ENCODE measurements at regions not wholly inside any gene's neighbourhood (a gene's known extent, or its start where the extent isn't known, plus 50 kb on each side); places are given as distances from the start of the nearest gene placed in this dataset.

DNA sequence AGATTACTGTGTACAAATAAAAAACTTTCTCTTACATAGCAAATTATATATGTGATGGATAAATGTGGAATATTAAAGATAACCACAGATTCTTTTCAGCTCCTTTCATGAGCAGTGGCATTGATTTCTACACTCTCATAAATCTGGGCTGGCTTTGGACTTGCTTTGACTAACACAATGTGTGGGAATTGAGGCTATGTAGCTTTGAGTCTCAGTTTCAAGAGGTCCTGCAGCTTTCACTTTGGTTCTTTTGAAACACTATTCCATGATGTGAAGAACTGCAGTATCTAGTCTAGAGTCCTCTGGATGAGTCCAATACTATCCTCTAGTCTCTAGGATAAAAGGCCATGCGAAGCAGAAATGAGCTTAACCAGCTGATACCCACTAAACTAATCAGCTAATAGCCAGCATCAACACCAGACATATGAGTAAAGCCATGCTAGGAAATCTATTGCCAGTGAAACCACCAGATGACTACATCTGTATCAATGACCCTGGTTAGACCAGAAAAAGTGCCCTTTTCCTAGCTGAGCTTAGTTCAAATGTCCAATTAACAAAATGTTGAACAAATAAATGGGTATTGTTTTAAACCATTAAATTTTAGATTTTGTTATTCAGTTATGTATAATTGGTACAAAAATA, 274.9 kb upstream of the ZPLD1 start:
- TF ChIP-seq, protein P1, sequence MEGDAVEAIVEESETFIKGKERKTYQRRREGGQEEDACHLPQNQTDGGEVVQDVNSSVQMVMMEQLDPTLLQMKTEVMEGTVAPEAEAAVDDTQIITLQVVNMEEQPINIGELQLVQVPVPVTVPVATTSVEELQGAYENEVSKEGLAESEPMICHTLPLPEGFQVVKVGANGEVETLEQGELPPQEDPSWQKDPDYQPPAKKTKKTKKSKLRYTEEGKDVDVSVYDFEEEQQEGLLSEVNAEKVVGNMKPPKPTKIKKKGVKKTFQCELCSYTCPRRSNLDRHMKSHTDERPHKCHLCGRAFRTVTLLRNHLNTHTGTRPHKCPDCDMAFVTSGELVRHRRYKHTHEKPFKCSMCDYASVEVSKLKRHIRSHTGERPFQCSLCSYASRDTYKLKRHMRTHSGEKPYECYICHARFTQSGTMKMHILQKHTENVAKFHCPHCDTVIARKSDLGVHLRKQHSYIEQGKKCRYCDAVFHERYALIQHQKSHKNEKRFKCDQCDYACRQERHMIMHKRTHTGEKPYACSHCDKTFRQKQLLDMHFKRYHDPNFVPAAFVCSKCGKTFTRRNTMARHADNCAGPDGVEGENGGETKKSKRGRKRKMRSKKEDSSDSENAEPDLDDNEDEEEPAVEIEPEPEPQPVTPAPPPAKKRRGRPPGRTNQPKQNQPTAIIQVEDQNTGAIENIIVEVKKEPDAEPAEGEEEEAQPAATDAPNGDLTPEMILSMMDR (conservative IDR thresholded peaks at IDR 0.05), result no peak
- Mint-ChIP-seq H3K27ac (ENCODE audit: unreplicated experiment) (no peak overlapping the region), H3K36me3 (ENCODE audit: low read depth) (no peaks in the 10 kb centered on the region), H3K9me3 (no peaks in the 10 kb centered on the region), H3K4me3 (no peak overlapping the region), H3K27me3 (ENCODE audit: low read depth) (no peaks in the 10 kb centered on the region), H3K4me1 (no peaks in the 10 kb centered on the region)
- no peak for DNase-seq (ENCODE audit: low read depth, low spot score)

DNA sequence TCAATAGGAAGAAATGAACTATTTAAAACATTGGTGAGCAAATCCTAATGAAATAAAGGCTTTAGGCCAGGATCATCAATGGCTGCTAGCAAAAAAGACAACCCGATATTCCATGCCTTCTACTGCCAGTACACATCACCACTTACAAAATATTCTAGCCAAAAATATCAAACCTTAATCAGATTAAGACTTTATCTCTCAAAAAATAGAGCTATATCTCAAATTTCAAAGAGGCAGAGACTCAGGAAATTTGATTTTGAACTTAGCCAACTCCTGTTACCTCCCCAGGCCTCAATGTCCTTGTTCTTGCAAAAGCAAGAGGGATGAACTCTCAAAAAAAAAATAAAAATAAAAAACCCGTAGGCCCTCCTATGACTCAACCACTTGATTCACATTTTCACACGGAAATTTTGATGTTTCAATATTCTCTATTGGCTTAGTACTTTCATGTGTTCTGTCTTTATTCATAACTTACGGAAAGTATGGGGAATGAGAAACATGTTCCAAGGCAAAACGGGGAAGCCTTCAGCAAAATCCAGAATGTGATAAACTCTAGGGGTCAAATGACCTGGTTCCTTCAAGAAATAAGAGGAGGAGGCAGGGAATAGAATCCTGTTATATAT, 273.3 kb upstream of the ZPLD1 start:
- Mint-ChIP-seq H3K9me3 (no peaks in the 10 kb centered on the region), H3K27me3 (ENCODE audit: low read depth) (no peaks in the 10 kb centered on the region), H3K4me3 (no peak overlapping the region), H3K27ac (ENCODE audit: unreplicated experiment) (no peak overlapping the region), H3K4me1 (no peaks in the 10 kb centered on the region), H3K36me3 (ENCODE audit: low read depth) (no peaks in the 10 kb centered on the region)
- no peak for DNase-seq (ENCODE audit: low read depth, low spot score)
- TF ChIP-seq, protein P1 (conservative IDR thresholded peaks at IDR 0.05), result no peak

DNA sequence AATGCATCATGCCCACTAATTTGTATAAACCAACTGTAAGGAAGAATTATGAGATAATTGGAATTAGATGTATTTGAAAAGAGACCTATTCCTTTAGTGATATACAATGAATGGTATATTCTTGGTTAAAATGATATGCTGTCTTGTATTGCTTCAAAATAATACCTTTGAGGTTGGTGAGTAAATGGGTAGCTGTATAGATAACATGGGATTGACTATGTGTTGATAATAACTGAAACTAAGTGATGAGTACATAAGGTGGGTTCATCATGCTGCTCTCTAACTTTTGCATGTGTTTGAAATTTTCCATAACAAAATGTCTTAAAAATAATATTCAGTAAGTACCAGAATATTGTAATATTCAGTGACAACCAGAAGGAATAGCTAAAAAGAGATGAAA, 272.6 kb upstream of the ZPLD1 start:
- Mint-ChIP-seq H3K4me3 (no peak overlapping the region), H3K27me3 (ENCODE audit: low read depth) (no peaks in the 10 kb centered on the region), H3K36me3 (ENCODE audit: low read depth) (no peaks in the 10 kb centered on the region), H3K9me3 (no peaks in the 10 kb centered on the region), H3K4me1 (no peaks in the 10 kb centered on the region), H3K27ac (ENCODE audit: unreplicated experiment) (no peak overlapping the region)
- TF ChIP-seq, protein P1 (conservative IDR thresholded peaks at IDR 0.05), result no peak
- no peak for DNase-seq (ENCODE audit: low read depth, low spot score)

DNA sequence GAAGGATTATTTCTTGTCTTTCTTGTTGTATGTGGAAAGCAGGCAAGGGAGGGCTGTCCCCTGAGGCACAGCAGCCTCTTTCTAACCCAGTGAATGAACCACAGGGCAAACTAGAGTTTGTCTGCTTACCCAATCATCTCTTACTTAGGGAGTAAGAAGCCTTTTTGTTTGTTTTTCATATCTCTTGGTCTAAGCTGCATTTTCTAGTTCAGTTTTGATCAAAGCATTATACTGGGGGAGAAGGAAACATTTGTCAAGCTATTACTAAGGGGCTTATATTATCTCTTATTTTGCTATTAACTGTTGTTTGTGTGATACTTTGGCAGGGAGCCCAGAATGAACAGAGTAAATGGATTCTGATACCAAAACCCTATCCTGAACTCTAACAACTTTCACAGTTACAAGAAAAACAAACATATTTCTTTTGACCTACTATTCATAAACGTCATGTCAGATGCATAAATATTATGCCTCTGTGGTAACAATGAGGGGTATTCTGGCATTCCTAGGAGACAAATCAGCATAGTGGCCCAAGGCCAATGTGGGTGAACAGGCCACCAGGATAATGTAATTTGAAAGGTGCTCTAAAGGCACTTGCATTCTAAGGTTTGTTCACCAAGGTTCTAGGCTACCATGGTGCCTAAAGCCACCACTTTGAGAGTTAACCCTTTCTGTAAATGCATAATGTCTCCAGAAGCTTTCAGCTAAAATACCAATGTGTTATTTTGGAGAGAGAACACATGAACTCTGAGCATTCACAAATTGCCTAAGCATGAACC, 271.6 kb upstream of the ZPLD1 start:
- H3K4me3 Mint-ChIP-seq, result no peak overlapping the region
- H3K9me3 Mint-ChIP-seq, result no peaks in the 10 kb centered on the region
- H3K36me3 Mint-ChIP-seq (ENCODE audit: low read depth), result no peaks in the 10 kb centered on the region
- H3K4me1 Mint-ChIP-seq, result no peaks in the 10 kb centered on the region
- no peak for DNase-seq (ENCODE audit: low read depth, low spot score)
- no peak overlapping the region for H3K27ac Mint-ChIP-seq (ENCODE audit: unreplicated experiment)
- no peaks in the 10 kb centered on the region for H3K27me3 Mint-ChIP-seq (ENCODE audit: low read depth)
- TF ChIP-seq, protein P1 (conservative IDR thresholded peaks at IDR 0.05), result no peak

DNA sequence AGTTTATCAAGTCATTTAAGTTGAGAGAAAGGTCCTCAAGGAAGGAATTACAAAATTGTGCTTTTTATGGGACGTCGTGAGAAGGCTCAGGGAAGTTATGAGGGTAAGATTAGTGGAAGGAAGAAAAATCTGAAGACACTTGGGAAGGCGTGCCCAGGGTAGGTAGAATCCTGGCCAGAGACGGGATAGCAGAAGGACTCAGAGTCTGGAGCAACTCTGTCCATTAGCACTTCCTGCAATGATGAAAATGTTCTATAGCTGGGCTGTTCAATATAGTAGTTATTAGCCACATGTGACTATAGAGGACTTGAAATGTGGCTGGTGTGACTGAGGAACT, 271.0 kb upstream of the ZPLD1 start:
- Mint-ChIP-seq H3K27ac (ENCODE audit: unreplicated experiment) (no peak overlapping the region), H3K4me1 (no peaks in the 10 kb centered on the region), H3K9me3 (no peaks in the 10 kb centered on the region), H3K36me3 (ENCODE audit: low read depth) (no peaks in the 10 kb centered on the region), H3K4me3 (no peak overlapping the region), H3K27me3 (ENCODE audit: low read depth) (no peaks in the 10 kb centered on the region)
- TF ChIP-seq, protein P1 (conservative IDR thresholded peaks at IDR 0.05), result no peak
- DNase-seq (ENCODE audit: low read depth, low spot score), result no peak

Measured in neural crest cell (in vitro differentiated cells).